ENCODE measurements at regions not wholly inside any gene's neighbourhood (a gene's known extent, or its start where the extent isn't known, plus 50 kb on each side); places are given as distances from the start of the nearest gene placed in this dataset.

DNA sequence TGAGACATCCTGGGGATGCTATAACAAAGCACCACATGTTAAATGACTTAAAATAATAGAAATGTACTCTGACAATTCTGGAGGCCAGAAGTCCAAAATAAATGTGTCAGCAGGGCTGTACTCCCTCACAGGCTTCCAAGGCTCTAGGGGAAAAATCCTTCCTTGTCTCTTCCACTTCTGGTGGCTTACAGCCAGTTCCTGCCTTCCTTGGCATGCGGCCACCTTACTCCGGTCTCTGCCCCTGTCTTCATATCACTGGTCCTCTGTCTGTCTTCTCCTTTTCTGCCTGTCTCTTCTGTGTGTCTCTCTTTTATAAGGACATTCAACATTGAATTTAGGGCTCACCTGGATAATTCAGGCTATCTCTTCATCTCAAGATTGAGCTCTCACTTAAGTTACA, 155.3 kb upstream of the SYNCRIP start:
- peak; percentile 4 for DNase-seq (ENCODE audit: low read depth)
- H3K4me3 ChIP-seq (ENCODE audit: low read length), result no peak overlapping the region
- TF ChIP-seq, protein P1, sequence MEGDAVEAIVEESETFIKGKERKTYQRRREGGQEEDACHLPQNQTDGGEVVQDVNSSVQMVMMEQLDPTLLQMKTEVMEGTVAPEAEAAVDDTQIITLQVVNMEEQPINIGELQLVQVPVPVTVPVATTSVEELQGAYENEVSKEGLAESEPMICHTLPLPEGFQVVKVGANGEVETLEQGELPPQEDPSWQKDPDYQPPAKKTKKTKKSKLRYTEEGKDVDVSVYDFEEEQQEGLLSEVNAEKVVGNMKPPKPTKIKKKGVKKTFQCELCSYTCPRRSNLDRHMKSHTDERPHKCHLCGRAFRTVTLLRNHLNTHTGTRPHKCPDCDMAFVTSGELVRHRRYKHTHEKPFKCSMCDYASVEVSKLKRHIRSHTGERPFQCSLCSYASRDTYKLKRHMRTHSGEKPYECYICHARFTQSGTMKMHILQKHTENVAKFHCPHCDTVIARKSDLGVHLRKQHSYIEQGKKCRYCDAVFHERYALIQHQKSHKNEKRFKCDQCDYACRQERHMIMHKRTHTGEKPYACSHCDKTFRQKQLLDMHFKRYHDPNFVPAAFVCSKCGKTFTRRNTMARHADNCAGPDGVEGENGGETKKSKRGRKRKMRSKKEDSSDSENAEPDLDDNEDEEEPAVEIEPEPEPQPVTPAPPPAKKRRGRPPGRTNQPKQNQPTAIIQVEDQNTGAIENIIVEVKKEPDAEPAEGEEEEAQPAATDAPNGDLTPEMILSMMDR (IDR thresholded peaks at IDR 0.05; ENCODE audit: insufficient read depth, low read depth, low read length, missing control alignments), result no peak

DNA sequence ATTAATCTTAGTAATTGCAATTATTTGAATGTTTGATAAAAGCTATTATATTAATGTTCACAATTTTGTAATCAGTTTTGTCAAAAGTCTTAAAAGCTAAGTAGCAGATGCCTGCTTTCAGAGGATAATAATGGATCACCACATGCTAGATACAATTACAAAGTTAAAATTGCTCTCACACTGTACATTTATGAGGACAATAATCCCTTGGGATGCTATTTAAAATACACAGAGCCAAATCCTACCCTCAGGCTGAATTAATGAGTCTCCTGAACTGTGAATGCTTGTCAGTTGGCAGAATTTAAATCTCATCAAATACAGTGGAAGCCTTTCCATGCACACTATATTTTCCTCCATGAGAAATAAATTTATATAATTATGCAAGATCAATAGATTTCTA, 153.3 kb upstream of the SYNCRIP start:
- H3K4me3 ChIP-seq (ENCODE audit: low read length), result no peak overlapping the region
- TF ChIP-seq, protein P1 (IDR thresholded peaks at IDR 0.05; ENCODE audit: insufficient read depth, low read depth, low read length, missing control alignments), result no peak
- no peak for DNase-seq (ENCODE audit: low read depth)

DNA sequence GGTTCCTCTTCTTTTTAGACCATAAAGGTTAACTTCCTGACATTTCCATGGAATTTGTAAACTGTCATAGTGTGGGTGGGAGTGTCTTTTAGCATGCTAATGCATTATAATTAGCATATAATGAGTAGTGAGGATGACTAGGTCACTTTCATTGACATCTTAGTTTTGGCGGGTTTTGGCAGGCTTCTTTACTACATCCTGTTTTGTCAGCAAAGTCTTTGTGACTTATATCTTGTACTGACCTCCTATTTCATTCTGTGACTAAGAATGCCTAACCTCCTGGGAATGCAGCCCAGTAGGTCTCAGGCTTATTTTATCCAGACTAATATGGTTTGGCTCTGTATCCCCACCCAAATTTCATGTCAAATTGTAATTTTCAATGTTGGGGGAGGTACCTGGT, 149.6 kb upstream of the SYNCRIP start:
- DNase-seq (ENCODE audit: low read depth), result peak; percentile 53
- TF ChIP-seq, protein P1 (IDR thresholded peaks at IDR 0.05; ENCODE audit: insufficient read depth, low read depth, low read length, missing control alignments), result no peak
- no peak overlapping the region for H3K4me3 ChIP-seq (ENCODE audit: low read length)

DNA sequence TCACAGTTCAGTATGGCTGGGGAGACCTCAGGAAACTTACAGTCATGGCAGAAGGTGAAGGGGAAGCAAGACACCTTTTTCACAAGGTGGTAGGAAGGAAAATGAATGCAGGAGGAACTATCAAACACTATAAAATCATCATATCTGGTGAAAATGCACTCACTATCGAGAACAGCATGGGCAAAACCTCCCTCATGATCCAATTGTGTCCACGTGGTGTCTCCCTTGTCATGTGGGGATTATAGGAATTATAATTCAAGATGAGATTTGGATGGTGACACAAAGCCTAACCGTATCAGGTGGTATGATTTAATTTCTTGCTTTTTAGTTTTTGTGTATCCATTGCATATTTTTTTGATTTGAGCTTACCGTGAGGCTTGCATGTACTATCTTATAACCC, 133.2 kb upstream of the SYNCRIP start:
- DNase-seq (ENCODE audit: low read depth), result no peak
- TF ChIP-seq, protein P1 (IDR thresholded peaks at IDR 0.05; ENCODE audit: insufficient read depth, low read depth, low read length, missing control alignments), result no peak
- no peak overlapping the region for H3K4me3 ChIP-seq (ENCODE audit: low read length)

DNA sequence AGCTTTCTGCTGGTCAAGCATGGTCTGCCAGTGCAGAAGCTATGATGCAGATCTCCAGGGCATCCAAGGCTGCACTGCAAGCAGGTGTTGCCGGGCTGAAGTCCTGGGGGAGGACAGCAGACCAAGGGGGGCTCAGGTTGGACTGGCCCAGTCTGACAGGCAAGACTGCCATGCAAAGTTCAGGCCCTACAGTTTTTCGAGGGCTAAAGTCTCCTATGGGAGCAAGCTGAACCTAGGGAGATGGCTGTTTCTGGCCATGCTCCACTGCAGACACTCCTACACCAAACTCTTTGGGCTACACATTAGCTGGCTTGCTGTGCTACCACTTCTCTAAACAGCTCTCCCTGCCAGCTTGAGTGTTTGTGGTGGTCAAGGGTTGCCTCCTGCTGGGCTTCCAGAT, 130.0 kb upstream of the SYNCRIP start:
- H3K4me3 ChIP-seq (ENCODE audit: low read length), result no peak overlapping the region
- TF ChIP-seq, protein P1 (IDR thresholded peaks at IDR 0.05; ENCODE audit: insufficient read depth, low read depth, low read length, missing control alignments), result no peak
- no peak for DNase-seq (ENCODE audit: low read depth)

DNA sequence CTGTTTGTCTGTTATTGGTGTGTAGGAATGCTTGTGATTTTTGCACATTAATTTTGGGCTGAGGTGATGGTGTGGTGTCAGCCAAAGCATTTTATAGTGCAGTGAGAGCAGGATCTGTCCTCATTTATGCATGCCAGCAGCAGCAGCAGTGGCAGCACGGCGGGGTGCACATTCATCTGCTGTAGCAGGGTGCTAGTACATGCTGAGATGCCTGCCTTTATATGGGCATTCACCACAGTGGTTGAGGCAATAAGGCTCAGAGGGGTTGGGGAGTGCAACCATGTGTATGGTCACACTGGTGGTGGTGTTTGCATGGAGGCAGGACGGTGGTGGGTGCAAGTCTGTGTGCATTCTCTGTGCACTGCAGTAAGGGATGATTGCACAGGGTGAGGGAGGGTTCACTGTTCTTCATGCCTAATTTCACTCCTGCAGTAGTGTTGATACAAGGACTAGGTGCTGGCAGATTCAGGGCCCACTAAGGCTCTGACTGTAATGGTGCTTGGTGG, 129.3 kb upstream of the SYNCRIP start:
- no peak for DNase-seq (ENCODE audit: low read depth)
- no peak overlapping the region for H3K4me3 ChIP-seq (ENCODE audit: low read length)
- TF ChIP-seq, protein P1 (IDR thresholded peaks at IDR 0.05; ENCODE audit: insufficient read depth, low read depth, low read length, missing control alignments), result no peak

DNA sequence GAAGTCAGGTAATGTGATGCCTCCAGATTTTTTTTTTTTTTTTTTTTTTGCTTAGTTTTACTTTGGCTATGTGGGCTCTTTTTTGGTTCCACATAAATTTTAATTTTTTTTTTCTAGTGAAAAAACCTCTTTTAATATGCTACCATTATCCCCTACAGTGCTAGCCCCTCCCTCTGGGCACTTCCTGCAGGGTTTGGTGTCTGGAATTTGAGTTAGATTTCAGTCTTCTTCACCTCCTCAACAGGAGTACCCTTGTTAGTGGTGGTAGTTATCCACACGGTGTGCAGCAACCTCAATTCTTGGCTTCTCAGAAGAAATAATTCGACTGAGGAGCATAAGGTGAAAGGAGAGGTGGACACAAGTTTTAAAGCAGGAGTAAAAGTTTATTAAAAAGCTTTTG, 128.8 kb upstream of the SYNCRIP start:
- no peak overlapping the region for H3K4me3 ChIP-seq (ENCODE audit: low read length)
- DNase-seq (ENCODE audit: low read depth), result no peak
- TF ChIP-seq, protein P1 (IDR thresholded peaks at IDR 0.05; ENCODE audit: insufficient read depth, low read depth, low read length, missing control alignments), result no peak

Data from epithelial cell of esophagus (primary cell).